ENCODE measurements at regions not wholly inside any gene's neighbourhood (a gene's known extent, or its start where the extent isn't known, plus 50 kb on each side); places are given as distances from the start of the nearest gene placed in this dataset.

DNA sequence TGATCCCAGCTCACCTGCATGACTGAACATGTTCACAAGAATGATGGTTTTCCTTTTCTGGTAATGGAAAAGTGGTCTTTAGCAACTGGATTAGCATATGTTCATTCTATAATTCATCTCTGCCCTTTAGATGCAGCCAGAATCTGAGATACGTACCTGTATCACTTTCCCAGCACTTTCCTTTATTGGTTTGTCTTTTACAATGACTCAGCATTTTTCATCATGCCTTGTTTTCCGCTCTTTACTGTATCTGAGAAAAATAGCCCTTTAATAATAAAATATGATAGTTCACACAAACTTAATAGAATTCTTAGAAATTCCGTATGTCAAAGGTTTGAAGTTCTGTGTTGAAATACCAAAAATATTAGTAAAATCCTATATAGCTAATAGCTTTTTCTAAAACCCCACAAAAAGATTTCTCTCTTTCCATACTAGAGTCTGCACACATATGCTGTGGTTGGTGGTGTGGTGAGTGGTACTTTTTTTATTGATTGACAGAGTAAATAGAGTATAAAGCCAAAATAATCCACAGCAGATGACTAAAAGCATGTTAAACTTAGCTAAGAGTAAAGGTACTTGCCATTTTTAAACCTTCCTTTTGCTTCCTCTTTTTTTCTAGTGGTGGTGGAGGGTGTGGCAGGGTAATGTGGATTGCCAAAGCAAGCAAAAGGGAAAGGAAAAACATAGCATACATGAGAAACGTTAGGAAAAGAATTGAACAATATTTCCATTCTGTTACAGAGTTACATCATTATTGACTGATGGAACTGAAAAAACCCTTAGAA, 328.9 kb upstream of the RBMS3 start:
- Histone ChIP-seq H2AFZ (ENCODE audit: low read length) (no peak overlapping the region), H3K79me2 (ENCODE audit: low read length) (no peaks in the 10 kb centered on the region), H3K9me3 (ENCODE audit: low read length) (peaks cover 24% of the 10 kb centered on the region), H3K36me3 (ENCODE audit: insufficient read depth, low read length) (no peaks in the 10 kb centered on the region), H3K27ac (ENCODE audit: low read length) (no peak overlapping the region), H3K4me3 (ENCODE audit: low read length) (no peak overlapping the region), H3K9me2 (replicated peaks; ENCODE audit: insufficient read depth, low read length) (no peaks in the 10 kb centered on the region), H3K4me2 (ENCODE audit: low read depth, low read length, poor library complexity, severe bottlenecking) (no peak overlapping the region), H4K20me1 (ENCODE audit: insufficient read depth, low read depth, low read length) (no peaks in the 10 kb centered on the region), H3K4me1 (ENCODE audit: low read length) (no peaks in the 10 kb centered on the region), H3K9ac (ENCODE audit: low read length) (no peak overlapping the region), H3K27me3 (ENCODE audit: low read length) (no peaks in the 10 kb centered on the region)
- DNase-seq, result no peak

DNA sequence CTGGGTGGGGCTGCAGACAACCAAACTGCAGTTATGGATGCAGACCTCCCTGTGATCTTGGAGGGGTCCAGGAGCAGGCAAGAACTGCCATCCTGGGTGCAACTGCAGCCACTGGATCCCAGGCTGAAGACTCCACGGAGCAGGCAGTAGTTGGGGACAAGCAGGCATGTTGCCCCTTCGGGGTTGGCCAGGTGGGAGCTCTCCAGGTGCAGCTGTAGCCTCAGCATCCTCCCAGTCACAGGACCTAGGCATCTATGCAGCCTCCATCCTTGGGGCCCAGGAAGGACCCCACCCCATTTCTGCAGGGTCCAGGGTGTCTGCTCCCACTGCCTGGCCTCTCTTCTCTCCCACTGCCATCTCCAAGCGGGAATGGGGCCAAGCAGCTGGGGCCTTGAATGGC, 322.2 kb upstream of the RBMS3 start:
- H3K4me1 ChIP-seq (ENCODE audit: low read length), result no peaks in the 10 kb centered on the region
- no peak overlapping the region for H3K27ac ChIP-seq (ENCODE audit: low read length)
- no peak overlapping the region for H3K4me3 ChIP-seq (ENCODE audit: low read length)
- H3K36me3 ChIP-seq (ENCODE audit: insufficient read depth, low read length), result no peaks in the 10 kb centered on the region
- no peak overlapping the region for H3K4me2 ChIP-seq (ENCODE audit: low read depth, low read length, poor library complexity, severe bottlenecking)
- H3K9me3 ChIP-seq (ENCODE audit: low read length), result 0 out of 2 replicates have a peak, but pooled peaks cover 3% of the 10 kb centered on the region
- H2AFZ ChIP-seq (ENCODE audit: low read length), result no peak overlapping the region
- no peaks in the 10 kb centered on the region for H4K20me1 ChIP-seq (ENCODE audit: insufficient read depth, low read depth, low read length)
- no peaks in the 10 kb centered on the region for H3K9me2 ChIP-seq (replicated peaks; ENCODE audit: insufficient read depth, low read length)
- no peaks in the 10 kb centered on the region for H3K27me3 ChIP-seq (ENCODE audit: low read length)
- no peak for DNase-seq
- no peaks in the 10 kb centered on the region for H3K79me2 ChIP-seq (ENCODE audit: low read length)
- H3K9ac ChIP-seq (ENCODE audit: low read length), result no peak overlapping the region

DNA sequence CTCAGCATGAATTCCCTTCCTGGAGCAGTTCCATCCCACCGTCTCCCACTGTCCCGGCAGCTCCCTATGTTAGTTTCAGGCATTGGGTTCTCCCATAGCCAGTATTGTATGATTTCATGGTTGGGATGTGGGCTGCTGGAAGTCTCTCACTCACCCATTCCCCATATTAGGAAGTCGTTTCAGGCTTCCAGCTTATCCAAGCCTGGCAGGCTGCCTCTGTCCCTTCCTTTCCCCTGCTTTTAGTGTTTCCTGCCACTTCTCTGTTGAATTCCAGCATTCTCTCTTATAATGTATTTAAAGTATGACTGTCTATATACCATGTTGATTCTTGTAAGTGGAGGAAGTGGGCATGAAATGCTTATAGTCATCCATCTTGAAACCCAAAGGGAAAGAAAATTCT, 309.7 kb upstream of the RBMS3 start:
- no peak overlapping the region for H3K27ac ChIP-seq (ENCODE audit: low read length)
- no peaks in the 10 kb centered on the region for H3K79me2 ChIP-seq (ENCODE audit: low read length)
- no peaks in the 10 kb centered on the region for H3K4me1 ChIP-seq (ENCODE audit: low read length)
- no peak overlapping the region for H2AFZ ChIP-seq (ENCODE audit: low read length)
- no peaks in the 10 kb centered on the region for H4K20me1 ChIP-seq (ENCODE audit: insufficient read depth, low read depth, low read length)
- H3K4me2 ChIP-seq (ENCODE audit: low read depth, low read length, poor library complexity, severe bottlenecking), result no peak overlapping the region
- H3K36me3 ChIP-seq (ENCODE audit: insufficient read depth, low read length), result no peaks in the 10 kb centered on the region
- no peaks in the 10 kb centered on the region for H3K27me3 ChIP-seq (ENCODE audit: low read length)
- H3K9me2 ChIP-seq (replicated peaks; ENCODE audit: insufficient read depth, low read length), result no peaks in the 10 kb centered on the region; the same call in 1 of the 2 replicates
- H3K9me3 ChIP-seq (ENCODE audit: low read length), result peaks cover 36% of the 10 kb centered on the region
- DNase-seq, result no peak
- H3K4me3 ChIP-seq (ENCODE audit: low read length), result no peak overlapping the region
- no peak overlapping the region for H3K9ac ChIP-seq (ENCODE audit: low read length)

DNA sequence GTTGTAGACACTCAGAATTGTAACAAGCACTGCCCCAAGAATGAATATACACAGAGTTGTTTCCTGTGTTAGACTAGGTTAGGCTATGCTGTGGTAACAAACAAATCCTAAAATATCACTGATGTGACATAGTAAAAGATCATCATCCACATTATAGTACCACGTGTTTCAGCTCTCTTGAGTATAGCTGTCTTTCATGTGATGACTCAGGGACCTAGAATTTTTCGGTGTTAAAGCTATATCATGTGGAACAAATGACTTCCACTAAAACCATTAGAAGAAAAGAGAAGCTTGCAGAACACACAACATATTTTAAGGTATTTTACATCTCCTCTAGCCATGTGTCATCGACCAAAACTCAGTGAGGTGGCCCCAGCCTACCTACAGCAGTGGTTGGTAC, 307.9 kb upstream of the RBMS3 start:
- no peak for DNase-seq
- Histone ChIP-seq H3K4me3 (ENCODE audit: low read length) (no peak overlapping the region), H3K9me2 (replicated peaks; ENCODE audit: insufficient read depth, low read length) (no peaks in the 10 kb centered on the region; the same call in 1 of the 2 replicates), H3K4me2 (ENCODE audit: low read depth, low read length, poor library complexity, severe bottlenecking) (no peak overlapping the region), H3K9ac (ENCODE audit: low read length) (no peak overlapping the region), H3K27me3 (ENCODE audit: low read length) (no peaks in the 10 kb centered on the region), H2AFZ (ENCODE audit: low read length) (no peak overlapping the region), H3K9me3 (ENCODE audit: low read length) (peaks cover 29% of the 10 kb centered on the region), H3K4me1 (ENCODE audit: low read length) (no peaks in the 10 kb centered on the region), H3K27ac (ENCODE audit: low read length) (no peak overlapping the region), H3K79me2 (ENCODE audit: low read length) (no peaks in the 10 kb centered on the region), H4K20me1 (ENCODE audit: insufficient read depth, low read depth, low read length) (no peaks in the 10 kb centered on the region), H3K36me3 (ENCODE audit: insufficient read depth, low read length) (no peaks in the 10 kb centered on the region)

DNA sequence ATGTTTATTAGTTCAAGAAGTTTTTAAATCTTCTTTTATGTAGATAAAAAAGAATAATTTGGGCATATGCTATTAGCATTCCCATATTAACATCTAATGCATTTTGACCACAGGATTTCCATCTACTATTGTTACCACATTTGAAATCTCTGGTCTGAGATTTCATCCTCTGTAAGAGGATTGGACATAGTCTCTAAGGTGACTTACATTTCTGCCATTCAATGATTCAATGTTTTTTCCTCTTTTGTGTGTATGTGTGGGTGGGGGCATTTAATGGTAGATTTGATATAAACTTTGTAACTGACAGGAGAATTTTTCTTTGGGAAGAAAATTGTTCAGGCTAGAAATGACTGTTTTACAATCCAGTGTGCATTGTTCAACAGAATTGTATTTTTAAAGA, 307.3 kb upstream of the RBMS3 start:
- no peak for DNase-seq
- Histone ChIP-seq H3K27me3 (ENCODE audit: low read length) (no peaks in the 10 kb centered on the region), H2AFZ (ENCODE audit: low read length) (no peak overlapping the region), H3K36me3 (ENCODE audit: insufficient read depth, low read length) (no peaks in the 10 kb centered on the region), H3K79me2 (ENCODE audit: low read length) (no peaks in the 10 kb centered on the region), H3K9me3 (ENCODE audit: low read length) (peaks cover 28% of the 10 kb centered on the region), H3K4me3 (ENCODE audit: low read length) (no peak overlapping the region), H3K9me2 (replicated peaks; ENCODE audit: insufficient read depth, low read length) (no peaks in the 10 kb centered on the region; the same call in 1 of the 2 replicates), H4K20me1 (ENCODE audit: insufficient read depth, low read depth, low read length) (no peaks in the 10 kb centered on the region), H3K27ac (ENCODE audit: low read length) (no peak overlapping the region), H3K4me1 (ENCODE audit: low read length) (no peaks in the 10 kb centered on the region), H3K9ac (ENCODE audit: low read length) (no peak overlapping the region), H3K4me2 (ENCODE audit: low read depth, low read length, poor library complexity, severe bottlenecking) (no peak overlapping the region)

DNA sequence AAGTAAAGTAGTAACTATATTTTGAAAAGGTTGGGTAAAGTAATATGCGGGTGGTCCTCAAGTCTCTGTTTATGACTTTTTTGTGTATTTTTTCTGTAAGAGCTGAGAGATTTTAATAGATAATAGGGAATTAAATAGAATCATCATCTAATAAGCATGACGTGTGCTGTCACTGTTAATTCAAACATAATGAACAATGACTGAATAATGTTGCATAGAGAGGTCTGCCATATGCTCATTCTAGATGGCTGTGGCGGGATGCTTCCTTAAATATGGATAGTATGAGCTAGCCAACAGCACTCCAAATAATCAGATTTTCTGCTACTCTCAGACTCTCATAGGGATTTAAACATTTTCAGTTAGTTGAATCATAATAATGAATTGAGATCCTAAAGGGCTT, 302.8 kb upstream of the RBMS3 start:
- Histone ChIP-seq H3K4me1 (ENCODE audit: low read length) (no peaks in the 10 kb centered on the region), H2AFZ (ENCODE audit: low read length) (no peak overlapping the region), H3K9me3 (ENCODE audit: low read length) (peaks cover 13% of the 10 kb centered on the region), H3K27ac (ENCODE audit: low read length) (no peak overlapping the region), H3K27me3 (ENCODE audit: low read length) (no peaks in the 10 kb centered on the region), H3K4me2 (ENCODE audit: low read depth, low read length, poor library complexity, severe bottlenecking) (no peak overlapping the region), H3K4me3 (ENCODE audit: low read length) (no peak overlapping the region), H3K9me2 (replicated peaks; ENCODE audit: insufficient read depth, low read length) (no peaks in the 10 kb centered on the region; the same call in 1 of the 2 replicates), H4K20me1 (ENCODE audit: insufficient read depth, low read depth, low read length) (no peaks in the 10 kb centered on the region), H3K79me2 (ENCODE audit: low read length) (no peaks in the 10 kb centered on the region), H3K9ac (ENCODE audit: low read length) (no peak overlapping the region), H3K36me3 (ENCODE audit: insufficient read depth, low read length) (no peaks in the 10 kb centered on the region)
- DNase-seq, result no peak

DNA sequence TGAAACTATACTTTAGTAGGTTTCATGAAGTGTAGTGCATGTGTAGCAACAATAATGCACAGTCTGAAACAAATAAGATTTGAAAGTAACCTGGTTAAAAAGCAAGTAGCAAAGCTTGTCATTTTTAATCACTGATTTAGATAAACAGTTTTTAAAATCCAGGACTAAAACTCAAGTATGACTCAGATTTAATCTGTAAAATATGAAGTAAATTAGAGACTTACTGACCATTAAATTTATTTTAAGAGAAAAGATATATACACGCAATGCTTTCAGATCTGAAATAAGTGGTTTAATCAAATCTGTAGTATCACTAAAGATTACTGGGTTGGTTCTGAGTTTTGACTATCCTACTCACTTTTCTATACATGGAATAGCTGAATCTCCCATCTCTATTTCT, 300.7 kb upstream of the RBMS3 start:
- DNase-seq, result no peak
- Histone ChIP-seq H3K79me2 (ENCODE audit: low read length) (no peaks in the 10 kb centered on the region), H3K9me3 (ENCODE audit: low read length) (peaks cover 19% of the 10 kb centered on the region), H3K9ac (ENCODE audit: low read length) (no peak overlapping the region), H3K27me3 (ENCODE audit: low read length) (no peaks in the 10 kb centered on the region), H4K20me1 (ENCODE audit: insufficient read depth, low read depth, low read length) (no peaks in the 10 kb centered on the region), H3K36me3 (ENCODE audit: insufficient read depth, low read length) (no peaks in the 10 kb centered on the region), H3K9me2 (replicated peaks; ENCODE audit: insufficient read depth, low read length) (no peaks in the 10 kb centered on the region), H2AFZ (ENCODE audit: low read length) (no peak overlapping the region), H3K4me3 (ENCODE audit: low read length) (no peak overlapping the region), H3K4me1 (ENCODE audit: low read length) (no peaks in the 10 kb centered on the region), H3K27ac (ENCODE audit: low read length) (no peak overlapping the region), H3K4me2 (ENCODE audit: low read depth, low read length, poor library complexity, severe bottlenecking) (no peak overlapping the region)

DNA sequence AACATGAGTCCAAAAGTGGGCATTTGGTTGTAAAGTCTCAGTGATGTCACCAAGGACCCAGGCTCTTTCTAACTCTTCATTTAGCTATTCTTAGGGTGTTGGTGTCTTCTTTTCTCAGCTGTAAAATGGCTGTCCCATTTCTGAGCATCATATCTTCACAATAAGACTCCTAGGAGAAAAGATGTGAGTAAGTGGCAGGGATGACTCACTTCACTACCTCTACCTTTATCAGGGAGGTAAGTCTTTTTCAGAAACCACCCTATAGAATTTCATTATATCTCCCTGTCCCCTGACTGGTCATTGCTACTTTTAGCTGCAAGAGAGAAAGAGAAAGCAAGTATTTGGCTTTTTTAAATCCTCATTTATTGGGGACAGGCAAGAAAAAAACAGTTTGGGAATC, 300.2 kb upstream of the RBMS3 start:
- Histone ChIP-seq H3K4me3 (ENCODE audit: low read length) (no peak overlapping the region), H2AFZ (ENCODE audit: low read length) (no peak overlapping the region), H3K27me3 (ENCODE audit: low read length) (no peaks in the 10 kb centered on the region), H3K9ac (ENCODE audit: low read length) (no peak overlapping the region), H3K27ac (ENCODE audit: low read length) (no peak overlapping the region), H3K9me2 (replicated peaks; ENCODE audit: insufficient read depth, low read length) (no peaks in the 10 kb centered on the region), H3K79me2 (ENCODE audit: low read length) (no peaks in the 10 kb centered on the region), H3K9me3 (ENCODE audit: low read length) (peaks cover 19% of the 10 kb centered on the region), H3K4me1 (ENCODE audit: low read length) (no peaks in the 10 kb centered on the region), H3K4me2 (ENCODE audit: low read depth, low read length, poor library complexity, severe bottlenecking) (no peak overlapping the region), H4K20me1 (ENCODE audit: insufficient read depth, low read depth, low read length) (no peaks in the 10 kb centered on the region), H3K36me3 (ENCODE audit: insufficient read depth, low read length) (no peaks in the 10 kb centered on the region)
- no peak for DNase-seq
